Esophagus squamous epithelium (tissue), 4 donors: ENCODE measurements at regions not wholly inside any gene's neighbourhood (a gene's known extent, or its start where the extent isn't known, plus 50 kb on each side); places are given as distances from the start of the nearest gene placed in this dataset.

Experiments used
- POLR2A ChIP-seq, 4 donors: fragments of 450-650 bp; IDR thresholded peaks; one replicate each; pipeline ENCODE4 v1.6.1; 2017; ENCODE audit warnings: antibody characterized with exemption in 4 of 4, mild to moderate bottlenecking in 4 of 4, moderate library complexity in 3 of 4
- TF ChIP-seq, protein P1 (sequence below), 6 experiments: fragments of 450-650 bp in 4 of 6; fragments of 200-600 bp in 2 of 6; sonication (generic) in 2 of 6; IDR thresholded peaks; one replicate each; pipeline ENCODE4 v1.5.1; 2016 to 2019; ENCODE audit warnings: antibody characterized with exemption in 6 of 6, mild to moderate bottlenecking in 4 of 6, moderate library complexity in 4 of 6

GRCh38 chr11:119551420-119552105 is 128.6 kb upstream of the THY1 start:
- TF ChIP-seq, protein P1, sequence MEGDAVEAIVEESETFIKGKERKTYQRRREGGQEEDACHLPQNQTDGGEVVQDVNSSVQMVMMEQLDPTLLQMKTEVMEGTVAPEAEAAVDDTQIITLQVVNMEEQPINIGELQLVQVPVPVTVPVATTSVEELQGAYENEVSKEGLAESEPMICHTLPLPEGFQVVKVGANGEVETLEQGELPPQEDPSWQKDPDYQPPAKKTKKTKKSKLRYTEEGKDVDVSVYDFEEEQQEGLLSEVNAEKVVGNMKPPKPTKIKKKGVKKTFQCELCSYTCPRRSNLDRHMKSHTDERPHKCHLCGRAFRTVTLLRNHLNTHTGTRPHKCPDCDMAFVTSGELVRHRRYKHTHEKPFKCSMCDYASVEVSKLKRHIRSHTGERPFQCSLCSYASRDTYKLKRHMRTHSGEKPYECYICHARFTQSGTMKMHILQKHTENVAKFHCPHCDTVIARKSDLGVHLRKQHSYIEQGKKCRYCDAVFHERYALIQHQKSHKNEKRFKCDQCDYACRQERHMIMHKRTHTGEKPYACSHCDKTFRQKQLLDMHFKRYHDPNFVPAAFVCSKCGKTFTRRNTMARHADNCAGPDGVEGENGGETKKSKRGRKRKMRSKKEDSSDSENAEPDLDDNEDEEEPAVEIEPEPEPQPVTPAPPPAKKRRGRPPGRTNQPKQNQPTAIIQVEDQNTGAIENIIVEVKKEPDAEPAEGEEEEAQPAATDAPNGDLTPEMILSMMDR (IDR thresholded peaks at IDR 0.05): no peak
- no peak for TF ChIP-seq POLR2A (IDR thresholded peaks at IDR 0.05)
